NCI-H2107 treated with DMSO at 0.1 percent for 48 hours (cell line): ENCODE measurements at regions not wholly inside any gene's neighbourhood (a gene's known extent, or its start where the extent isn't known, plus 50 kb on each side); places are given as distances from the start of the nearest gene placed in this dataset.
"Not testable (repeated sequence)": the region's sequence is repeated elsewhere in the genome, so short reads cannot be mapped to it uniquely, and the experiment has no call there.

ENCODE experiments used
- DNase-seq: peaks from one replicate; lab custom pipeline; 2025; ENCODE audit not compliant: unreplicated experiment; lab: John Stamatoyannopoulos, UW

GRCh38 chr4:19539201-19539600 is 712.5 kb upstream of the SLIT2 start:
- no peak for DNase-seq

- no peak for DNase-seq
Measured at GRCh38 chr4:19534159-19534558, 717.5 kb upstream of the SLIT2 start.

- no peak for DNase-seq
Measured at GRCh38 chr4:19531906-19532848, 719.5 kb upstream of the SLIT2 start.

GRCh38 chr4:19523964-19524363 is 727.7 kb upstream of the SLIT2 start:
- no peak for DNase-seq

- DNase-seq, result no peak
Measured at GRCh38 chr4:19522966-19523365, 728.7 kb upstream of the SLIT2 start.

- no peak for DNase-seq
Measured at GRCh38 chr4:19520939-19521520, 730.7 kb upstream of the SLIT2 start.

- no peak for DNase-seq
Measured at GRCh38 chr4:19514276-19515070, 737.2 kb upstream of the SLIT2 start.

- DNase-seq, result no peak
Measured at GRCh38 chr4:19512086-19512485, 739.6 kb upstream of the SLIT2 start.

GRCh38 chr4:19510993-19511392 is 740.7 kb upstream of the SLIT2 start:
- no peak for DNase-seq

GRCh38 chr4:19508442-19508841 is 743.3 kb upstream of the SLIT2 start:
- no peak for DNase-seq

- DNase-seq, result no peak
Measured at GRCh38 chr4:19497705-19498104, 754.0 kb upstream of the SLIT2 start.

- no peak for DNase-seq
Measured at GRCh38 chr4:19496756-19497155, 754.9 kb upstream of the SLIT2 start.

GRCh38 chr4:19494961-19495360 is 756.7 kb upstream of the SLIT2 start:
- DNase-seq, result no peak

GRCh38 chr4:19492606-19493005 is 759.1 kb upstream of the SLIT2 start:
- no peak for DNase-seq

GRCh38 chr4:19486400-19486799 is 765.3 kb upstream of the SLIT2 start:
- no peak for DNase-seq

GRCh38 chr4:19478791-19479190 is 772.9 kb upstream of the SLIT2 start:
- no peak for DNase-seq

- no peak for DNase-seq
Measured at GRCh38 chr4:19473569-19473968, 778.1 kb upstream of the SLIT2 start.

GRCh38 chr4:19472666-19473065 is 779.0 kb upstream of the SLIT2 start:
- no peak for DNase-seq

GRCh38 chr4:19470001-19470400 is 781.7 kb upstream of the SLIT2 start:
- not testable (repeated sequence) for DNase-seq

GRCh38 chr4:19462117-19462516 is 789.6 kb upstream of the SLIT2 start:
- DNase-seq, result no peak

GRCh38 chr4:19455850-19456602 is 795.7 kb upstream of the SLIT2 start:
- no peak for DNase-seq
